ENCODE measurements at regions not wholly inside any gene's neighbourhood (a gene's known extent, or its start where the extent isn't known, plus 50 kb on each side); places are given as distances from the start of the nearest gene placed in this dataset.

- no peak for TF ChIP-seq SIN3A (IDR thresholded peaks at IDR 0.05; ENCODE audit: borderline replicate concordance, insufficient read depth, low read length)
- no peak for TF ChIP-seq TAF1 (IDR thresholded peaks at IDR 0.05; ENCODE audit: borderline replicate concordance, insufficient read depth, low read length)
- no peak for TF ChIP-seq POLR2AphosphoS5 (IDR thresholded peaks at IDR 0.05; ENCODE audit: low read depth, low read length)
- TF ChIP-seq, protein P1, sequence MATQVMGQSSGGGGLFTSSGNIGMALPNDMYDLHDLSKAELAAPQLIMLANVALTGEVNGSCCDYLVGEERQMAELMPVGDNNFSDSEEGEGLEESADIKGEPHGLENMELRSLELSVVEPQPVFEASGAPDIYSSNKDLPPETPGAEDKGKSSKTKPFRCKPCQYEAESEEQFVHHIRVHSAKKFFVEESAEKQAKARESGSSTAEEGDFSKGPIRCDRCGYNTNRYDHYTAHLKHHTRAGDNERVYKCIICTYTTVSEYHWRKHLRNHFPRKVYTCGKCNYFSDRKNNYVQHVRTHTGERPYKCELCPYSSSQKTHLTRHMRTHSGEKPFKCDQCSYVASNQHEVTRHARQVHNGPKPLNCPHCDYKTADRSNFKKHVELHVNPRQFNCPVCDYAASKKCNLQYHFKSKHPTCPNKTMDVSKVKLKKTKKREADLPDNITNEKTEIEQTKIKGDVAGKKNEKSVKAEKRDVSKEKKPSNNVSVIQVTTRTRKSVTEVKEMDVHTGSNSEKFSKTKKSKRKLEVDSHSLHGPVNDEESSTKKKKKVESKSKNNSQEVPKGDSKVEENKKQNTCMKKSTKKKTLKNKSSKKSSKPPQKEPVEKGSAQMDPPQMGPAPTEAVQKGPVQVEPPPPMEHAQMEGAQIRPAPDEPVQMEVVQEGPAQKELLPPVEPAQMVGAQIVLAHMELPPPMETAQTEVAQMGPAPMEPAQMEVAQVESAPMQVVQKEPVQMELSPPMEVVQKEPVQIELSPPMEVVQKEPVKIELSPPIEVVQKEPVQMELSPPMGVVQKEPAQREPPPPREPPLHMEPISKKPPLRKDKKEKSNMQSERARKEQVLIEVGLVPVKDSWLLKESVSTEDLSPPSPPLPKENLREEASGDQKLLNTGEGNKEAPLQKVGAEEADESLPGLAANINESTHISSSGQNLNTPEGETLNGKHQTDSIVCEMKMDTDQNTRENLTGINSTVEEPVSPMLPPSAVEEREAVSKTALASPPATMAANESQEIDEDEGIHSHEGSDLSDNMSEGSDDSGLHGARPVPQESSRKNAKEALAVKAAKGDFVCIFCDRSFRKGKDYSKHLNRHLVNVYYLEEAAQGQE (IDR thresholded peaks at IDR 0.05; ENCODE audit: insufficient read depth in 1 of 2, low read depth in 2 of 2, low read length in 2 of 2): no peak
- no peak for TF ChIP-seq FOXP2 (optimal IDR thresholded peaks at IDR 0.05; ENCODE audit: borderline replicate concordance, extremely low read depth, extremely low read length, insufficient read depth)
Observed at GRCh38 chr1:217224201-217224600, 406.7 kb downstream of the GPATCH2 start.

All from PFSK-1 (cell line).